ENCODE measurements at regions not wholly inside any gene's neighbourhood (a gene's known extent, or its start where the extent isn't known, plus 50 kb on each side); places are given as distances from the start of the nearest gene placed in this dataset.
"Not testable (repeated sequence)": the region's sequence is repeated elsewhere in the genome, so short reads cannot be mapped to it uniquely, and the experiment has no call there.

DNA sequence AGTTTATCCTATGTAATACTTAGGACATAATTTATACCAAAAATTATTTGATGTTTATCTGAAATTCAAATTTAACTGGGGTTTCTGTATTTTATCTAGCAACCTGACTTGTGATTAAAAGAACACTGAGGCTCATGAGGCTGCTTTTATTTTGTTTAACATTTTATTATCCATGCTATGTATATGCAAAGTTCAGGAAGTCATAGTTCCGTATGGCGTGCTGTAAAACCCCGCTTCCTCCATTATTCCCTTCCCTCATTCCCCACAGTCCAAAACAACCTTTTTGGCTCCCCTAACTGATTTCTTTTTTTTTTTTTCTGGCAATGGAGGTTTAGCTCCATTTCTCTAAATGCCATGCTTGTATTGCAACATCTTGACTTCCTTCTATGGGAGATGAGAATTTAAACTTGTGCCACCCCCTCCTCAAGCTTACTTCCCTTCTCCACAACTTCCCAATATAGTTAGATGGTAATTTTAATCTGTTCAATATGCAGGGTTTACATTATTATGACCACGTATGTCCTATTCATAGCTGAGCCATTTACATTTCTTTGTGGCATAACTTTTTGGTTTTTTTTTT, 138.0 kb upstream of the DNAH14 start:
- DNase-seq: no peak

DNA sequence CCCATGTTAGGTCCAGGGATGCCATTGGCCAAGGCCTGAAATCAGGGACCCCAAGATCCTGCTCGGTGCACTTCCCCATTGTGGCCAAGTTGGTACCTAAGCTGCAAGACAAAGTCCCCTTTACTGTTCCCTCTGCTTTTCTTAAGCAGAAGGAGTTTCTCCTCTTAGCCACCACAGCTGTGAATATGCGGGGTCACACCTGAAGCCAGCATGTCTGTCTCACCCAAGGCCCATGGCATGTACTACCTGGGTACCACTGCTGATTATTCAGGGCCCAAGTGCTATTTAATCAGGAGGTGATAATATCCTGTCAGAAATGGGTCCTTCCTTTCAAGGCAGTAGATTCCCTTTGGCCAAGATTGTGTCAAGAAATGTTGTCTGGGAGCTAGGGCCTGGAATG, 133.9 kb upstream of the DNAH14 start:
- no peak for DNase-seq

DNA sequence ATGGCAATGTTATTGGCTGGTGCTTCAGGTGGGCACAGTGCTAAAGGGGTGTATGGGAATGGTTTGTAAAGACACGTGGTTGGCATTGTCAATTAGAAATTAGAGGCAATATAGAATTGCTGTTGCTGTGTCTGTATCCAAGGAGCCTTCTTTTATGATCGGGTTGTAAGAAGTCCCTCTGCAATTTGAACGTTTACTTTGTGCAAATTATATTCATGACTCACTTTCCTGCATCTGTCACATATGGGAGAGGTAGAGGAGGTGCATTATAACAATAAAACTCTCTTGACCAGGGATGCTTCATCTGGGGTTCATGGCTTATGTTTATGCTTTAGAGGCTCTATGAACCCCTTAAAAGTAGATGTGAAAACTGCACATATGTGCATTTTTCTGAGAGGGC, 130.4 kb upstream of the DNAH14 start:
- DNase-seq: no peak

DNA sequence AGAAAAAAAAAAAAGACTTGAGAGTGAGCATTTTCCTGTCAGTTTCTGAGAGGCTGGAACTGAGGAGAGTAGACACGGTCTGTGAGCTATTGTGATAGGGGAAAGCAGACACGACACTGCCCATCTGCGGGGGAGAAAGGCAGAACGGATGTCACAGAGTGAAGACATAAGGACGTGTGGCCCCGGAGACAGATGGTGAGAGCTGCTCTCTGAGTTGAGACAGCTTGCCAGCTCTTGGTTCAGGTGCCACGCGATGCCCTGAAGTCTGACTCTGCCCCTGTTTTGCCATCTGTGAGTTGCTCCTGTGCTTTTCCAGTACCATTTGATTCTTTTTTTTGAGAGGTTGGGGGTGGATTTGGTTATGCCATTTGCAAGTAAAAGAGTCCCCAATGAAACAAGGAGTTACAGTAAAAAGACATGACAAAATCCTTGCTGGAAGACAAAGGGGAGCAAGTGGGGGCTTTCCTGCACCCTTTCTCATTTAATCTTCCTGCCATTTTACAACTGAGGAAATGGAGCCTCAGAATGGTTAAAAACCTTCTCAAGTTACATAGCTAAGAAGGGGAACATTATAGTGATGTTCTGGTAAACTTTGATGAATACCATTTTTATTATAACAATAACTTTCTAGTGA, 128.9 kb upstream of the DNAH14 start:
- DNase-seq: no peak

DNA sequence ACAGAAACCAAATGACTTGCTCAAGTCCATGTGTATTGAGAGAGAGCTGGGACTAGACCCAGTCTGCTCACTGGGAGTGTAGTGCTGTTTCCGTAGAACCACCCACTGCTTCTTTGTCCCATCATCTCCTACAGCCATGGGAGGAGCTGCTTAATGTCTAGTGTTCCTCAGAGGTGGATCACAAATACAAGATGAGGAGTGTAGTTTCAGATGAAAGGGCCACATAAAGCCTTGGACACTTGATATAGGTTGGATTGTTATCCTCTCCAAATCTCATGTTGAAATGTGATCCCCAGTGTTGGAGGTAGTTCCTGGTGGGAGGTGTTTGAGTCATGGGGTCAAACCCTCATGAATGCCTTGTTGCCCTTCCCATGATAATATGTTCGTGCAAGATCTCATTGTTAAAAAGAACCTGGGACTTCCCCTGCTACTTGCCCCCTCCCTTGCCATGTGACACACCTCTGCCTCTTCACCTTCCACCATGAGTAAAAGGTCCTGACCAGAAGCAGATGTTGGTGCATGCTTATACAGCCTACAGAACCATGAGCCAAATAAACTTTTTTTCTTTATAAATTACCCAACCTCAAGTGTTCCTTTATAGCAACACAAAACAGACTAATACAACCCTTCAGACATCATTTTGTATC, 127.5 kb upstream of the DNAH14 start:
- no peak for DNase-seq

DNA sequence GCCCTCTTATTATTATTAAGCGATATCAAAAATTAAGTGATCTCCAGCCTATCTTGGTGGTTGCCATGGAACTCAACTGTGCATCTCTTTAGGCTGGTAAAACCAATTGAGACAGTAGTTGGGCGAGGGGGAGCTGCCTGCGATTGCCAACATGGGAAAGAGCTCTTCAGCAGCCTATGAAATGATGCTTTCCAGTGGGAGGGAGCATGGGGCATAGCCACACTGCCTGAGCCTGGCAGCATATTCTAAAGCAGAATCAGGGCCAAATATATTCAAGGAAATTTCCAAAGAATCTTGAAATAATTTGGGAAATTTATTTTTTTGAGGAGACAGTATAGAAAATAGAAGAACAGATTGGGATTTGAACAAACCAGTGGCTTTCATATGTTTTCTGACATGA, 126.9 kb upstream of the DNAH14 start:
- no peak for DNase-seq

DNA sequence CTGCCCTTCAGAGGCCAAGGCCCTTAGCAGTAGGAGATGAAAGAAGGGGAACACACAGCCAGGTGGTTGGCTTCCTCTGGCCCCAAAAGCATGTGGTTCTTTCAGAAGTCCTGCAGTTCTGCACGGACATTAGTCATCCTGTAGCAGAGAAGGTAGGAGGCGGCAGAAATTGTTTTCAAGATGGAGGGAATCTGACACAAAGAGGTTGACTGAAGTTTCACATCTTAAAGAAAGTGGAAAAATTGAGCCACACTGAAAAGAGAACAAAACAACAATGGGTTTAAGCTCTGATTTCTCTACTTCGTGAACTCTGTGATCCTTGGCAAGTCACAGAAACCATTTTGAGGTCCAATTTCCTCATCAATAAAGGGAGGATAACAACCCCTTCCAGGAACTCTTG, 125.3 kb upstream of the DNAH14 start:
- no peak for DNase-seq

DNA sequence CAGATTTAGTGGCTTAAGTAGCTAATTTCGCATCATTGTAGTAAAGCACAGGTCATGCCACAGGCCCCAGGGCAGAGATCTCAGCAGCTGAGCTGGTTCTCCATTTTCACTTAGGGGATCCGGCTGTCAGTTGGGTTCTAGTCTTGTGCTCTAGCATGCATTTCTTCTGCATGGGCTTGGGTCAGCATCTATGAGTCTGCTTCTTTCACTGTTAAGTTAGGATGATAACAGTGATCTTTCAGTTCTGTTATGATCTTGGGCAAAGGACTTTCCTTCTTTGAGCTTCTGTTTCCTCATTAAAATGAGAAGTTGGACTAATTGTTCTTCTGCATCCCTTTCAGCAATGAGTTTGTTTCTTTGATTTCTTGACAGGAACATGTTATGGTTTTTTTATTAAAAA, 123.6 kb upstream of the DNAH14 start:
- no peak for DNase-seq

DNA sequence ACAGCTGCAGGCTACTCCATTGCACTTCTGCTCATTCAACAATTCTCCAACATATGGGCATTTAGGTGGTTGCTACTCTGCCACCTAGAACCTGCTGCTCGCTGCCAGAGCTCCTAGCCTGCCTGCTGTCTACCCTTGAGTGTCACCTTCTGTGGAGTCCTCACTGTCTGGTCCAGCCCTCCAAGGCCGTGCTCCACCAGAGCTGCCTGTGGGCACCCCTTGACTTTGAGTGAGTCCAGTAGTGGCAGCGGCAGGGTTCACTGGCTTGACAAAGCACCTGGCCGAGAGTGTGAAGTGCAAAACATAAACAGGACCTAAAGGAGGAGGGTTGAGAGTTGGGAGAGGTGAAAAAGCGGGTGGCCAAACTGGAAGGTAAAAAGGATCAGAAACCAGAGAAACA, 120.3 kb upstream of the DNAH14 start:
- DNase-seq: no peak

DNA sequence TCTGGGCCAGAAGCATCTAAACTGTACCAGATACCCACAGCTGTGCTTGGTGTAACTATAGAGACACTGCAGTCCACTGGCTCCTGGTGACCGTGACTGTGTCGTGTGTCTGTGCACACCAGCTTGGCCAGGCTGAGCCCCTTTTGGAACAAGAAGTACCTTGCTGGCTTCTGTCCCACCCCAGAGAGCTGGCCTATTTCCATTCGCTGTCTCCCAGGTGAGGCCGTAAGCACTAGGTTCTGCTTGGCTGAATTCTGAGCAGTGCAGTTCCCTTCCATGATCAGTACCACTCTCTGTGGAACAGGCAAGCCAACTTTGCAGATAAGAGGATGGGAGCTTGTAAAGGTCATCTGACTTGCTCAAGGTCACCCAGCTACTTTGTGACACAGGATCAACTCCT, 119.9 kb upstream of the DNAH14 start:
- DNase-seq: no peak

DNA sequence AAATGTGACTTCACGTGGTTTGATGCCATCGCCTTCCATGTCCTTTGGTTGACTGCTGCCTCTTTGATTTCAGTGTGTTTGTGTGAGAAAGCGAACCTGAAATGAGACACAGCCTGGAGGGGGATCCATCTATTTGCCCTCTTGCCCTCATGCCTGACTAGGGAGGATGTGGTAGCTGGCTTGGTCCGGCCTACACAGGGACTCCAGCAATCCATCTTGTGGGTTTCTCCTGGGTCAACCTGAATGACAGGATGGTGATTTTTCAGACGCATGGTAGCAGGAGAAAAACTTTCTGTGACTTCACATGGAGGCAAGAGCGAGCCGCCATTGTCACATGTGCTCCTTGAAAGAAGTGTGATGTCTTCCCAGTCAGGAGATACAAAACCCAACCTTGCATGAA, 117.9 kb upstream of the DNAH14 start:
- no peak for DNase-seq

DNA sequence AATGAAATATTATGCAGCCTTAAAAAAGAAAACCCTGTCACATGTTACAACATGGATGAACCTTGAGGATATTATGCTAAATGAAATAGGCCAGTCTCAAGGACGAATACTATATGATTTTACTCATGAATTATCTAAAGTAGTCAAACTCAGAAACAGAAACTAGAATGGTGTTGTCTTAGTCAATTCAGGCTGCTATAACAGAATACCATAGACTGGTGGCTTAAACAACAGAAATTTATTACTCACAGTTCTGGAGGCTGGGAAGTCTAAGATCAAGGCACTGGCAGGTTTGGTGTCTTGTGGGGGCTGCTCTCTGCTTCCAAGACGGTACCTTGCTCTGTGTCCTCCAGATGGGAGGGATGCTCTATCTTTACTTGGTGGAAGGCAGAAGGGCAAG, 113.8 kb upstream of the DNAH14 start:
- DNase-seq: no peak

DNA sequence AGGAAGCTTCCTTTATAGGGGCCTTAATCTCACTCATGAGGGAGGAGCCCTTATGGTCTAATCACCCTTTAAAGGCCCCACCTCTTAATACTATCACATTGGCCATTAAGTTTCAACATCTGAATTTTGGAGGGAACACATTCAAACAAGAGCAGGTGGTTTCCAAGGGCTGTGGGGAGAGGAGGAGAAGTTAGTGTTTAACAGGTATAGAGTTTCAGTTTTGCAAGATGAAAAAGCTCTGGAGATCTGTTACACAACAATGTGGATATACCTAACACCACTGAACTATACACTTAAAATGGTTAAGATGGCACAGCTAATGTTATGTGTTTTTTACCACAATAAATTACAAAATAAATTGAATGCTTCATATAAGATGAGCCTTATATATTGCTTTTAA, 113.4 kb upstream of the DNAH14 start:
- DNase-seq: no peak

DNA sequence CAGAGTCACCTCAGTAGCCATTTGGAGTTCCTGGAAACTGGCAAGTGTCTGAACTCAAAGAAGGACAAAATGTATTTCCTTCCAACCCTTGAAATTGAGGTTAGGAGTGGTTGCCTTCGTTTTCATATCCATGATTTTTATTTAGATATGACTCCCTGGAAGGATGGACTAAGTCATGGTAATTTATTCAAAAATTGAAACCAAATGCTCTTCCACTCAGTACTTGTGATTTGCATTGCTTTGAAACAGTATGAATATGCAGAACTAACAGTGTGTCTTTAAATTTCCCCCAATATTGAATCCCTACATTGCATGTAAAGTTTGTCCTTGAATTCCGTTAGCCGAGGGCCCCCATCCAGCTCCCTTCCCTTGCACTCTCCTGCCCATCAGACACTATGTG, 112.1 kb upstream of the DNAH14 start:
- no peak for DNase-seq

DNA sequence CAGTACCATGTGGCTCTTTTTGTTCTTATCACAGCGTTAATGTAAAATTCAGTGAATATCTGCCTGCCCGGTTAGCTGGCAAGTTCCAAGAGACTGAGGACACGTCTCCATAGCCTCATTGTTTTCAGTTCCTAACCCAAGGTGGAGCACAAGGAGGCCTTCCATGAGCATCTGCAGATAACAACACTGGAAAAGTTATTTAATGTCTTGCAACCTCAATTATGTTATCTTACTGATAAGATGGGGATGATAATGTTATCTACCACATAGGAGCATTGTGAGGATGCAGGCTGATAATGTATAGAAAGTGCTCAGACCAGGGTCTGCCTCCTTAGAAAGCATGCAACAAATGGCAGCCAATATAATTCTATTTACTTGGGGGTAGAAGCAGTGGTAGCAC, 109.6 kb upstream of the DNAH14 start:
- DNase-seq: no peak

DNA sequence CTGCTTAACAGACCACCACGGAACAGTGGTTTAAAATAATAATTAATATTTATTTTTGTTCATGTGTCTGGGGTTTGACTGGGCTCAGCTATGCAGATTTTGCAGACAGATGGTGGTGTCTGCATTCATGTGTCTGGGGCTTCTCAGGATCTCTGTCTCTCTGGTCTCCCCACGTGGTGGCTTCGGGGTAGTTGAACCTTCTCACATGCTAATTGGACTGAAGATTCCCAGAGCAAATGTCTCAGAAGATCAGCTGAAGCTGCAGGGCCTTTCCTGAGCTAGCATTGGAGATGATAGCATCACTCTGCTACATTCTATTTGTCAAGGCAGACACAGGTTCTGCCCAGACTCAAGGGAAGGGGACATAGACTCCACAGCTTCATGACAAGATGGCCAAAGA, 109.1 kb upstream of the DNAH14 start:
- no peak for DNase-seq

DNA sequence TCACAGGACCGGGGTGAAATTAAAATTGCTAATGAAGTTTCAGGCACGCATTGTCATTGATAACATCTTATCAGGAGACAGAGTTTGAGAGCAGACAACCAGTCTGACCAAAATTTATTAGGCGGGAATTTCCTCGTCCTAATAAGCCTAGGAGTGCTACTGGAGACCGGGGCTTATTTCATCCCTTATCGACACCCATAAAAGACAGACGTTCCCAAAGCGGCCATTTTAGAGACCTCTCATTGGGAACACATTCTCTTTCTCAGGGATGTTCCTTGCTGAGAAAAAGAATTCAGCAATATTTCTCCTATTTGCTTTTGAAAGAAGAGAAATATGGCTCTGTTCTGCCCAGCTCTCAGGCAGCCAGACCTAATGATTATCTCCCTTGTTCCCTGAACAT, 107.7 kb upstream of the DNAH14 start:
- not testable (repeated sequence) for DNase-seq

DNA sequence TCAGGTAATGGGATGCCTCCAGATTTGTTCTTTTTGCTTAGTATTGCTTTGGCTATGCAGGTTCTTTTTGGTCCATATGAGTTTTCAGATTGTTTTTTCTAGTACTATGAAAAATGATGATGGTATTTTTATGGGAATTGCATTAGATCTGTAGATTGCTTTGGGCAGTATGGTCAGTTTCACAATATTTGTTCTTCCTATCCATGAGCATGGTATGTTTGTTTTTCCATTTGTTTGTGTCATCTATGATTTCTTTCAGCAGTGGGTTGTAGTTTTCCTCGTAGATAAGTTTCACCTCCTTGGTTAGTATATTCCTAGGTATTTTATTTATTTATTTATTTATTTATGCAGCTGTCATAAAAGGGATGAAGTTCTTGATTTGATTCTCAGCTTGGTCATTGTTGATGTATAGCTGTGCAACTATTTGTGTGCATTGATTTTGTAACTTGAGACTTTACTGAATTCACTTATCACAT, 103.9 kb upstream of the DNAH14 start:
- no peak for DNase-seq

DNA sequence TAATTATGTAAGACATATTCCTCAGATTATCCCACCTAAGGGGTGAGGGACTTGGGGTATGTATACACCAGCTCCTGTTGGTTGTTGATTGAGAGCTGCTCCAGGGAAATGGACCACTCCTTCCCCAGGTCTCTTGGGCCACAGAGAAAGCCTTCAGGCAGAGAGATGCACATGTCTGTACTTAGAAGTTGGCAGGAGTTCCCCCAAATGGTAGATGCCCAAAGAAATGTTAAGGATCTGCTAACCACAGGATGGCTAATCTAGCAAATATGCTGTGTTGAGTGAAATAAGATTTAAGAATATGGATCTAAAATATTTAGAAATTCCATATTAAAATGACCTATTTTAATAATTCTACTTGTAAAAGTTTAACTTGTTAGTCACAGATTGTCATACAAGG, 100.8 kb upstream of the DNAH14 start:
- no peak for DNase-seq

DNA sequence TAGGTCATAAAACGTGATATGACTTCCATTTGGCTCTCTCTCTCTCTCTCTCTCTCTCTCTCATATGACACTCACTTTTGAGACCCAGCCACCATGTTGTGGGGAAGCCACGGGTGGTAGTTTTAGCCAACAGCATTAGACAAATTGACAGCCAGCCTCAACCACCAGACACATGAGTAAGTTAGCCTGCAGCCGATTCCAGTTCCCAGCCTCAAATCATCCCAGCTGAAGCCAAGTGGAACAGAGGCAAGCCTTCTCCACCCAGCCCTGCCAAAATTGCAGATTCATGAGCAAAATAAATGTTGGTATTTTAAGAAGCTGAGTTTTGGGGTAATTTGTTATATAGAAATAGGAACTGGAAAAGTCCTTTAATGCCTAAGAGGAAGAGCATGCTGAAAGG, 98.0 kb upstream of the DNAH14 start:
- no peak for DNase-seq

DNA sequence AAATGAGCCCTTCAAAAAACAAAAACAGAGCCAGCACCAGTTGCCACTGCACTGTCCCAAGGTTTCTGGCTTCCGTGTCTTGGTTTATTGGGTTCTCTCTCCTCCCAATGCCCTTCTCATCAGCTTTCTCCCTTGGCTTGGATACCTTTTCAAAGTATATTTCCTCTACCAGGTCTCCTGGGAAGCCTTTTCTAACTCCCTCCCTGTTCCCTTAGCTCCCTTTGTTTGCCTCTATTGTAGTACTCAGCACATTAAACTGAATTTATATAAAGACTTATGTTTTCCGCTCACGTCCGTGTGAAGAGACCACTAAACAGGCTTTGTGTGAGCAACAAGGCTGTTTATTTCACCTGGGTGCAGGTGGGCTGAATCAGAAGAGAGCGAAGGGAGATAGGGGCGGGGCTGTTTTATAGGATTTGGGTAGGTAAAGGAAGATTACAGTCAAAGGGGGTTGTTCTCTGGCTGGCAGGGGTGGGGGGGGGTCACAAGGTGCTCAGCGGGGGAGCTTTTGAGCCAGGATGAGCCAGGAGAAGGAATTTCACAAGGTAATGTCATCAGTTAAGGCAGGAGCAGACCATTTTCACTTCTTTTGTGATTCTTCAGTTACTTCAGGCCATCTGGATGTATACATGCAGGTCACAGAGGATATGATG, 89.7 kb upstream of the DNAH14 start:
- DNase-seq: not testable (repeated sequence)

DNA sequence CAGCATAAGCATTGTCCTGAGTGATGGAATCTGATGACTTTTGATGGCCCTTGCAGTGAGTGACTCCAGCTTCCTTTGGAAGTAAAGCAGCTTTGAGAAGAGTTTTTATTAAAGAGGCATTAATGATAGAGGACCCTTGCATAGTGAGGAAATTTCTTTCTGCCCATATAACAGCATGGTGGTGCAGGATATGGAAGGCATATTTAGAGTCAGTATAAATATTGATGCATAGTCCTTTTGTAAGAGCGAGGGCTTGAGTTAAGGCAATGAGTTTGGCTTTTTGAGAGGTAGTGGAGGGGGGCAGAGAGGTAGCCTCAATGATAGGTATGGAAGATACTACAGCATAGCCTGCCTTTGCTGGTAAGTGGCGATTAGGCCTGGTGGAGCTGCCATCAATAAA, 87.7 kb upstream of the DNAH14 start:
- DNase-seq: not testable (repeated sequence)

DNA sequence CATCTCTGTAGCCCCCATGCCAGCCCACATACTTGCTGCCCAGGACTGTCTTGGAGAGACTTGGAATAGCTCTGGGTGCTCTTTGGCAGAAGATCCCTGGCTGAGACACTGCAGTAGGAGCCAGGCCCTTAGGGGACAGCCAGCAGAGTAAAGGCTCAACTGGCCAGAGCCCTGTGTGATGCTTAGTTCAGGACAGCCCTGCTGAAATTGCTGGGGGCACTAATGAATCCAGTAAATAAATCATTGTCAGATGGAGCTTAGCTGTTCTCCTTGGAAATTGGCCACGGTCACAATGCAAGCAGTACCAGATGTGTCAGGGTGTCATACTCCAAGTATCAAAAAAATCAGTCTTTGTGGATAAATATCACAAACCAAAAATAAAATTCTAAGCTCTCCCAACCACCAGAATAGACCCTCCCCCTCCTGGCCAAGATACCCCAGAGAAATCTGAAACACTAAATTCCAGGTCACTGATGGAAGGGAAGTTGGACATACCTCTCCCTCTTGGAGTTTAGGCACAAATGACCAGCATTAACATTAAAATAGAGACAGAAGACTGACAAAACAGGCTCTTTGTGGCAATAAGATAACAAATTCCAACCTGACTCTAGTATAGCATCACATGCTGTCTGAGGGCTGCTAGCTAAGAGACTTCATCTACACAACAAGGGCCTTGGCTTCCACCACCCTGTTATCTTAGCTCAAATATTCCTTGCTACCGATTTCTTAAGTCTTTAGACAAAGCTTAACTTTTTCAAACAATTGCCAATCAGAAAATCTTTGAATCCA, 83.2 kb upstream of the DNAH14 start:
- no peak for DNase-seq

All from activated CD4-positive, alpha-beta T cell treated with anti-CD3 and anti-CD28 coated beads for 1 hour (primary cell).